DMS 273 (cell line): ENCODE measurements at regions not wholly inside any gene's neighbourhood (a gene's known extent, or its start where the extent isn't known, plus 50 kb on each side); places are given as distances from the start of the nearest gene placed in this dataset.

ENCODE experiments used
- DNase-seq: peaks from one replicate; lab custom pipeline; 2025; ENCODE audit not compliant: unreplicated experiment; lab: John Stamatoyannopoulos, UW

- DNase-seq: no peak
Measured at GRCh38 chr11:80415580-80415979, 974.8 kb upstream of the TENM4 start.

- DNase-seq: no peak
Measured at GRCh38 chr11:80414181-80415165, 973.6 kb upstream of the TENM4 start.

- no peak for DNase-seq
Measured at GRCh38 chr11:80412604-80413003, 971.8 kb upstream of the TENM4 start.

- no peak for DNase-seq
Measured at GRCh38 chr11:80393210-80393609, 952.4 kb upstream of the TENM4 start.

GRCh38 chr11:80390505-80390904 lies 949.7 kb upstream of the TENM4 start:
- DNase-seq: no peak

- no peak for DNase-seq
Measured at GRCh38 chr11:80388536-80388935, 947.7 kb upstream of the TENM4 start.

GRCh38 chr11:80388130-80388529 lies 947.3 kb upstream of the TENM4 start:
- no peak for DNase-seq

- DNase-seq: peak; percentile 1
Measured at GRCh38 chr11:80383655-80384054, 942.8 kb upstream of the TENM4 start.

GRCh38 chr11:80379620-80380278 lies 938.9 kb upstream of the TENM4 start:
- no peak for DNase-seq

GRCh38 chr11:80371931-80372330 lies 931.1 kb upstream of the TENM4 start:
- no peak for DNase-seq

- no peak for DNase-seq
Measured at GRCh38 chr11:80365980-80366379, 925.1 kb upstream of the TENM4 start.

GRCh38 chr11:80365076-80365725 lies 924.4 kb upstream of the TENM4 start:
- no peak for DNase-seq

GRCh38 chr11:80362563-80363340 lies 921.9 kb upstream of the TENM4 start:
- no peak for DNase-seq

- DNase-seq: no peak
Measured at GRCh38 chr11:80355251-80355650, 914.4 kb upstream of the TENM4 start.

GRCh38 chr11:80350541-80350940 lies 909.7 kb upstream of the TENM4 start:
- DNase-seq: no peak

GRCh38 chr11:80349997-80350396 lies 909.2 kb upstream of the TENM4 start:
- DNase-seq: no peak

GRCh38 chr11:80346353-80347059 lies 905.7 kb upstream of the TENM4 start:
- no peak for DNase-seq

- DNase-seq: no peak
Measured at GRCh38 chr11:80343436-80343835, 902.6 kb upstream of the TENM4 start.

GRCh38 chr11:80338231-80338630 lies 897.4 kb upstream of the TENM4 start:
- no peak for DNase-seq

GRCh38 chr11:80331694-80332093 lies 890.9 kb upstream of the TENM4 start:
- DNase-seq: no peak
